PC-3 (cell line): ENCODE measurements at regions not wholly inside any gene's neighbourhood (a gene's known extent, or its start where the extent isn't known, plus 50 kb on each side); places are given as distances from the start of the nearest gene placed in this dataset.

ENCODE experiments used
- EZH2phosphoT487 ChIP-seq: fragments of 300-600 bp; sonication (generic); IDR thresholded peaks from 2 replicates; pipeline ENCODE4 v1.6.1; 2018; ENCODE audit warnings: mild to moderate bottlenecking, antibody characterized with exemption, low read length, borderline replicate concordance
- TF ChIP-seq, protein P1 (sequence below): fragments of 300-600 bp; sonication (generic); conservative IDR thresholded peaks from 2 replicates; pipeline ENCODE4 v1.5.1; 2017; ENCODE audit warnings: antibody characterized with exemption, low read depth, mild to moderate bottlenecking, low read length

DNA sequence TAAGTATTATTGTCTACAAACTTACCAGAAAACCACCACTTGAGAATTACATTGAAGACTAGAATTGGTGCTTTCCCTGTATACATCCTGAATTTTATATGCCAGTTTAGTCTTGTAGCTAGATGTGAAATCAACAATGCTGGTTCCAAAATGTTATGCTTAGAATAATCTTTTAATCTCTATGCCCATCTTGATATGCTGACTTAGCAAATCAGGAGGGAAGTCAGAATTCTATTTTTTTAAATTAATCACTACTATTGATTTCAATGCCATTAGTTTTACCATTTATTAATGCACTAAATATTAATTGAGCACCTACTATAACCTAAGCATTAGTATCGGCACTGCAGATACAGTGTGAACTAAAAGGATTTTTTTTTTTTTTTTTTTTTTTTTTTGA is 641.6 kb upstream of the ADGRL4 start:
- TF ChIP-seq, protein P1, sequence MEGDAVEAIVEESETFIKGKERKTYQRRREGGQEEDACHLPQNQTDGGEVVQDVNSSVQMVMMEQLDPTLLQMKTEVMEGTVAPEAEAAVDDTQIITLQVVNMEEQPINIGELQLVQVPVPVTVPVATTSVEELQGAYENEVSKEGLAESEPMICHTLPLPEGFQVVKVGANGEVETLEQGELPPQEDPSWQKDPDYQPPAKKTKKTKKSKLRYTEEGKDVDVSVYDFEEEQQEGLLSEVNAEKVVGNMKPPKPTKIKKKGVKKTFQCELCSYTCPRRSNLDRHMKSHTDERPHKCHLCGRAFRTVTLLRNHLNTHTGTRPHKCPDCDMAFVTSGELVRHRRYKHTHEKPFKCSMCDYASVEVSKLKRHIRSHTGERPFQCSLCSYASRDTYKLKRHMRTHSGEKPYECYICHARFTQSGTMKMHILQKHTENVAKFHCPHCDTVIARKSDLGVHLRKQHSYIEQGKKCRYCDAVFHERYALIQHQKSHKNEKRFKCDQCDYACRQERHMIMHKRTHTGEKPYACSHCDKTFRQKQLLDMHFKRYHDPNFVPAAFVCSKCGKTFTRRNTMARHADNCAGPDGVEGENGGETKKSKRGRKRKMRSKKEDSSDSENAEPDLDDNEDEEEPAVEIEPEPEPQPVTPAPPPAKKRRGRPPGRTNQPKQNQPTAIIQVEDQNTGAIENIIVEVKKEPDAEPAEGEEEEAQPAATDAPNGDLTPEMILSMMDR, result no peak
- TF ChIP-seq EZH2phosphoT487, result no peak
